ENCODE measurements at regions not wholly inside any gene's neighbourhood (a gene's known extent, or its start where the extent isn't known, plus 50 kb on each side); places are given as distances from the start of the nearest gene placed in this dataset.
"Not testable (repeated sequence)": the region's sequence is repeated elsewhere in the genome, so short reads cannot be mapped to it uniquely, and the experiment has no call there.

GRCh38 chr1:161432091-161432490 is 64.4 kb upstream of the CFAP126 start:
- Histone ChIP-seq H3K36me3 (ENCODE audit: control insufficient read depth in 1 of 2, insufficient read depth in 2 of 2, low read length in 2 of 2) (no peaks in the 10 kb centered on the region), H3K4me1 (ENCODE audit: control insufficient read depth in 1 of 2, insufficient read depth in 2 of 2, low read length in 2 of 2) (no peaks in the 10 kb centered on the region), H3K9me3 (ENCODE audit: control insufficient read depth in 1 of 2, low read length in 2 of 2) (peaks cover 0 to 2% of the 10 kb centered on the region in 2 donors), H3K4me3 (ENCODE audit: low read depth in 1 of 2, low read length in 2 of 2) (no peak overlapping the region), H3K27ac (ENCODE audit: low read length) (no peak overlapping the region), H3K27me3 (ENCODE audit: low read depth, low read length) (no peaks in the 10 kb centered on the region)

GRCh38 chr1:161427733-161428516 is 60.2 kb upstream of the CFAP126 start:
- Histone ChIP-seq H3K4me3 (ENCODE audit: low read depth in 1 of 2, low read length in 2 of 2) (no peak overlapping the region), H3K4me1 (ENCODE audit: control insufficient read depth in 1 of 2, insufficient read depth in 2 of 2, low read length in 2 of 2) (no peaks in the 10 kb centered on the region), H3K27ac (ENCODE audit: low read length) (no peak overlapping the region), H3K27me3 (ENCODE audit: low read depth, low read length) (no peaks in the 10 kb centered on the region), H3K36me3 (ENCODE audit: control insufficient read depth in 1 of 2, insufficient read depth in 2 of 2, low read length in 2 of 2) (no peaks in the 10 kb centered on the region), H3K9me3 (ENCODE audit: control insufficient read depth in 1 of 2, low read length in 2 of 2) (no peaks in the 10 kb centered on the region)

- H3K27ac ChIP-seq (ENCODE audit: low read length); H3K4me3 ChIP-seq (ENCODE audit: low read depth in 1 of 2, low read length in 2 of 2); H3K36me3 ChIP-seq (ENCODE audit: control insufficient read depth in 1 of 2, insufficient read depth in 2 of 2, low read length in 2 of 2); H3K27me3 ChIP-seq (ENCODE audit: low read depth, low read length); H3K4me1 ChIP-seq (ENCODE audit: control insufficient read depth in 1 of 2, insufficient read depth in 2 of 2, low read length in 2 of 2); H3K9me3 ChIP-seq (ENCODE audit: control insufficient read depth in 1 of 2, low read length in 2 of 2): not testable (repeated sequence)
These were observed 55.2 kb upstream of the CFAP126 start for GRCh38 chr1:161422914-161423313.

- H3K9me3 ChIP-seq (ENCODE audit: control insufficient read depth in 1 of 2, low read length in 2 of 2): no peaks in the 10 kb centered on the region
- no peak overlapping the region for H3K4me3 ChIP-seq (ENCODE audit: low read depth in 1 of 2, low read length in 2 of 2)
These were observed 53.8 kb upstream of the CFAP126 start for GRCh38 chr1:161421456-161421855.

GRCh38 chr1:161420763-161421455 is 53.2 kb upstream of the CFAP126 start:
- Histone ChIP-seq H3K4me3 (ENCODE audit: low read depth in 1 of 2, low read length in 2 of 2) (no peak overlapping the region), H3K4me1 (ENCODE audit: control insufficient read depth in 1 of 2, insufficient read depth in 2 of 2, low read length in 2 of 2) (no peaks in the 10 kb centered on the region)

More at GRCh38 chr1:161421456-161421855, 53.8 kb upstream of the CFAP126 start:
- Histone ChIP-seq H3K4me1 (ENCODE audit: control insufficient read depth in 1 of 2, insufficient read depth in 2 of 2, low read length in 2 of 2) (no peaks in the 10 kb centered on the region), H3K36me3 (ENCODE audit: control insufficient read depth in 1 of 2, insufficient read depth in 2 of 2, low read length in 2 of 2) (no peaks in the 10 kb centered on the region), H3K27ac (ENCODE audit: low read length) (no peak overlapping the region), H3K27me3 (ENCODE audit: low read depth, low read length) (no peaks in the 10 kb centered on the region)

GRCh38 chr1:161417536-161417935 is 49.9 kb upstream of the CFAP126 start:
- H3K27me3 ChIP-seq (ENCODE audit: low read depth, low read length); H3K27ac ChIP-seq (ENCODE audit: low read length); H3K36me3 ChIP-seq (ENCODE audit: control insufficient read depth in 1 of 2, insufficient read depth in 2 of 2, low read length in 2 of 2); H3K4me3 ChIP-seq (ENCODE audit: low read depth in 1 of 2, low read length in 2 of 2); H3K9me3 ChIP-seq (ENCODE audit: control insufficient read depth in 1 of 2, low read length in 2 of 2); H3K4me1 ChIP-seq (ENCODE audit: control insufficient read depth in 1 of 2, insufficient read depth in 2 of 2, low read length in 2 of 2): not testable (repeated sequence)

More at GRCh38 chr1:161420763-161421455, 53.2 kb upstream of the CFAP126 start:
- Histone ChIP-seq H3K27ac (ENCODE audit: low read length) (no peak overlapping the region), H3K36me3 (ENCODE audit: control insufficient read depth in 1 of 2, insufficient read depth in 2 of 2, low read length in 2 of 2) (no peaks in the 10 kb centered on the region), H3K9me3 (ENCODE audit: control insufficient read depth in 1 of 2, low read length in 2 of 2) (no peaks in the 10 kb centered on the region), H3K27me3 (ENCODE audit: low read depth, low read length) (no peaks in the 10 kb centered on the region)

Data from muscle layer of duodenum (tissue), 2 donors.